HPDE6-E6E7 (cell line): ENCODE measurements at regions not wholly inside any gene's neighbourhood (a gene's known extent, or its start where the extent isn't known, plus 50 kb on each side); places are given as distances from the start of the nearest gene placed in this dataset.
A peak's percentile ranks its signal among the peaks of the same experiment; 100 is the strongest.

Source experiments
- DNase-seq: peaks from one replicate; pipeline ENCODE4 v3.0.0; 2011; ENCODE audit warnings: missing footprints; ENCODE audit errors: extremely low spot score

DNA sequence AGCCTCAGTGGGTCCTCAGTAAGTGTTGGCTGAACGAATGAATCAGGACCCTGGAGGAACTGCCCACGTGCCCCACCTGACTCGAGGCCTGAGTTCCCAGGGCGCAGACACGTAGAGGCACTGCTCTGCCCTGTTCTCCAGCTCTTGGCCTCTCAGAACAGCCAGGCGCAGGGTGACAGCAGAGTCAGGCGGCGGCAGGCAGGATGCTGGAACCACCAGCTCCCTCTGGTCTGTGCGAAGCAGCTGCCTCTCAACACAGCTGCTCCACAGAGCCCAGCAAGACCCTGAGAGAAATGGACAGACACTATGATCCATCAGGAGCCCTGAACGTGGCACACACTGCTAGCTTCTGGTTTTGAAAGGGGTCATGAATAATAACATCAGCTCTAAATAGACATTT is 53.1 kb upstream of the BCO1 start:
- no peak for DNase-seq

DNA sequence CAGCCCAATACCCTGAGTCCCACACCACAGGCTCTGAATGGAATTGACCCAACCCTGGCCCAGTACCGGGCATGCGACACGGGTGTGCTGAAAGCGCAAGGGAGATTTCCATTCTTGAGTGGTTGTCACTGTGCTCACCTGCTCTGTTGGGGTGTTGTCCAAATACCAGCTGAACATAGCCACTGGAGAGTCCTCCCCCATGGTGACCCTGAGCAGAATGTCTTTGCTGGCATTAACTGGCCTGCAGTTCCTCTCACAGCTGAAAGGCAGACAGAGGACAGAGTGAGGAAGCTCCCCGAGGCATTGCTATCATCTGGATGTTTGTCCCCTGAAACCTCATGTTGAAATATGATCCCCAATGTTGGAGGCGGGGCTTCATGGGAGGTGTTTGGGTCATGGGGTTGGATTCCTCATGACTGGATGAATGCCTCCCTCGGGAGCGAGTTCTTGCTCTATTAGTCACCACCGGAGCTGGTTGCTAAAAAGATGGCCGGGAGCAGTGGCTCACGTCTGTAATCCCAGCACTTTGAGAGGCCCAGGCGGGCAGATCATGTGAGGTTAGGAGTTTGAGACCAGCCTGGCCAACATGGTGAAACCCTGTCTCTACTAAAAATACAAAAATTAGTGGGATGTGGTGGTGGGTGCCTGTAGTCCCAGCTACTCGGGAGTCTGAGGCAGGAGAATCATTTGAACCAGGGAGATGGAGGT is 57.3 kb upstream of the BCO1 start:
- peak; percentile 90 for DNase-seq

DNA sequence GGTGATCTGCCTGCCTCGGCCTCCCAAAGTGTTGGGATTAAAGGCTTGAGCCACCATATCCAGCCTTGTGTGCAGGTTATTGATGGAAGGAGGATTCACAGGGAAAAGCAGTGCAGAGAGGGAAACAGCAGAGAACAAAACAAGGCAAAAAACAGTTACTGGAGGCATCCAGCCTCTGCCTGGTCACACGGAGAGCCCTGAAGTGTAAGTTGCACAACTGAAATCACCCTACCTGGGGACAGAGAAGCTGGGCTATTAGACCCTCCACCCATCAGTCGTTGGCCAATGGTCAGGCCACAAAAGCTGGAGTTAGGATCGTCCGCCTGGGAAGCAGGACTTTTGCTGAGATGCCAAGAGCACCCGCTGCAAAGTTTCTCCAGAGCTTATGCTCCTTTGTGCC is 57.9 kb upstream of the BCO1 start:
- no peak for DNase-seq

DNA sequence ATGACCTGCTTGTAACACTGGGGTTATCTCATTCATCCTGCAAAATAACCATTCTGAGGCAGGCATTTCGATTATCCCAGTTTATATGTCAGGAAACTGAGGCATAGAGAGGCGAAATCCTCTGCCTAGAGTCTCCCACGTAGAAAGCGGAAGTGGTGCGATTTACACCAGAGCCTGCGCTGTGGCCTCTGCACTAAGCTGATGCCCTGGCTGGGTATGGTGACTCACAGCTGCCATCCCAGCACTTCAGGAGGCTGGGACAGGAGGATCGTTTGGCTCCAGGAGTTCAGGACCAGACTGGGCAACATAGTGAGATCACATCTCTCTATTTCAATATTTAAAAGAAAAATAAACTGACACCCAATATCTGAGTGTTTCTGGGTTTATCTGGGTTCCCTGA is 59.3 kb upstream of the BCO1 start:
- no peak for DNase-seq

DNA sequence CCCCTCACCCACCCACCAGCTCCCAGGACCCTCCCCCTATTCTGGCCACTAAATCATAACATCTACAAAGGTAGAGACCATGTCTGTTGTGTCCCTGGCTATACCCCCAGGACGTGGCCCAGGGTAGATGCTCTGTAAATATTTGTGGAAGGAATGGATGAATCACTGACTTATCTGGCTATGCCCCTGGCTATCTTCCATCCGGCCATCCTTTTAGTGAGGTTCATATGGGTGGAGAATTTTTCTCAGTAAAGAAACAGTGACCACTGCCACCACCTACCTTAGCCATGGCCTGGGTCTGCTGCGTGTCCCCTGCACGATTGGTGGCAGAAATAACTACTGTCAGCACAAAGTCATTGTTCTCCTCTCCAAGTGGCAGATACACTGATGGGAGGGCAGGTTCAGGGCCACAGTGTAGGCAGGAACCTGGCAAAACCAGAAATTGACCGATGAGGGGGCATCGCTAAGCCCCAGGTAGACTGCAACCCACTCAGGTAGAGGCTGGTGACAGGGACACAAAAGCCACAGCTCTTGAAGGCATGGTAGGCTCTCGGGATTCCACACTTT is 63.1 kb upstream of the BCO1 start:
- DNase-seq = no peak

DNA sequence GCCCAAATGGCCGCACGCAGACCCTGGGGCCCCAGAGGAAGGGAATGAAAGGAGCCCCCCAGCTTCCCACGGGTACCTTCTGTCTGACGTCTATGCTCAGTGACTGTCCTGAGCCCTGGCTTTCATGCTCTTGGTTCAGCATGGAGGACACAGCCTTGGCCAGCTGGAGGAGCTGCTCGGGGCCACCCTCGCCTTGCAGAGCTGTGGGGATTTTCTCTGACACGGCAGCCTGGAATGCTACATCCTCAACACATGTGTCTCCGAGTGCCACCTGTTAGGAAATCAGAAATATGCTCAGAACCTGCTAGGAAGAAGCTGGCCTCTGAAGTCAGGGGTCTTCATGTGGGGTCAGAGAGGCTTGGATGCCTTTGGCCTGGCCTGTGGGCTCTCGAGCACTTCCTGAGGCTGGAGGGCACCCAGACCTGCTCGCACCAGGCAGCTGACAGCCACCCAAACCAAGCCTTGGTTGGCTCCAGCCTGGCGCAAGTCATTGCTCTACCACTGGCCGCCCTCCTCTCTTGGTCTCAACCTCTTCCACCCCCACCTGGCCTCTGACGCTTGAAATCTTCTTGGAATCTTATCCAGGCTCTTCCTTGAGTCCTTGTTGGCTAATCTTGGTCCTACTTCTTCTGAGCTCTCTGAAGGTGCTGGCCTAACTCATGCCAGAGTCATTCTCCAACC is 63.7 kb upstream of the BCO1 start:
- no peak for DNase-seq

DNA sequence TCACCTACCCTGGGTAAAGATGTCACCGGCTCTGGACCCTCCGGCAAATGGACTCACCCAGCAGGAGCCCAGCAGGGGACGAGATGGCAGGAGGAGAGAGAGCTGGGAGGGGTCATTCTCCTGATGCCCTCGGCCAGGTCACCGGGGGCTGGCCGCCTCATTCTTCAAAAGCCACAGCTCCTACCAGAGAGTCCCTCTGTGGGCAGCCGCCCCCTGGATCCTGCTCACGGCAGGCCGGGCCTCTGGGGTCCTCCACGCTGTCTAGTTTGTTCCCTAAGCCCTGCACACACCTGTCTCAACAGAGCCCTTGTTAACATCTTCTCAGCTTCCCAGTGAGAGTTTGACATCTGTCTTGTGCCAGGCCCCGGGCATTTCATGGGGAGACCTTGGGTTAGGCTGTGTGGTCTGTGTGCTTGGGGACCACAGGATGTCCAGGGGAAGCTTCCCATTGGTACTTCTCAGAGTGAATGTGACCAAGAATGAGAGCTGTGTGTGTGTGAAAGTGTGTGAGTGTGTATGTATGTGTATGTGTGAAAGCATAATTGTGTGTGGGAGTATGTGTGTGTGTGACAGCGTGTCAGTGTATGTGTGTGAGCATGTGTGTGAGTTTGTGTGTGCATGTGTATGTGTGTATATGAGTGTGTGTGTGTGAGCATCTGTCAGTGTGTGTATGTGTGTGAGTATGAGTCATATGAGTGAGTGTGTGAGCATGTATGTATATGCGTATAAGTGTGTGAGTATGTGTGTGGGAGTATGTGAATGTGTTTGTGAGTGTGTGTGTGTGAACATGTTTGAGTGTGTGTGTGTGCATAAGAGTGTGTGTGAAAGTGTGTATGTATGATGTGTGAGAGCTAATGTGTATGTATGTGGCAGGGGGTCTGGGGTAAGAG is 65.5 kb upstream of the BCO1 start:
- no peak for DNase-seq

DNA sequence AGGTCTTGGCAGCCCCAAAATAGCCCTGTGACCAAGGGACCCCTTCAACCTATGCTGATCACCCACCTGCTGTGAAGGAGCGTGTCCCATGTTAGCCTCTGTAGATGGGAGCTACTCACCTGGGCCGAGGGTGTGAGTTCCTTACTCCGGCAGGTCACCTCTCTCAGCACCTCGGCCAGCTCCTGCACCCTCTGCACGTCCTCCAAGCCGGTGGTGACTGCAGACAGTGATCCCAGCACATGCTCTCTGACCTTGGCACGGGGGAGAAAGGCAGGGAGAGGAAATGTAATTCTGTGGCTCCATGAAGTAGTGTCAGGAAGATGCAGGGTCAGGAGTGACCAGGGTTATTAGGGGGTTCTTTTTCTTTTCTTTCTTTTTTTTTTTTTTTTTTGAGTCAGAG is 67.7 kb upstream of the BCO1 start:
- no peak for DNase-seq

DNA sequence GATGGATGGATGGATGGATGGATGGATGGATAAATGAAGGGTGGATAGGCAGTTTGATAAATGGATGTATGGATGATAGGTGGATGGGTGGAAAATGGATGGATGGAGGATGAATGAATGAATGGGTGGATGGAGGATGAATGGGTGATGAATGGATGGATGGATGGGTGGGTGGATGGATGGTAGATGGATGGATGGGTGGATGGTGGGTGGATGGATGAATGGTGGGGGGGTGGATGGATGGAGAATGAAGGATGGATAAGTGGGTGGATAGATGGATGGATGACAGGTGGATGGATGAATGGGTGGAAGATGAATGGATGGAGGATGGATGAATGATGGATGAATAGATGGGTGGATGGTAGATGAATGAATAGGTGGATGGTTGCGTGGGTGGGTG is 70.1 kb upstream of the BCO1 start:
- DNase-seq = no peak

DNA sequence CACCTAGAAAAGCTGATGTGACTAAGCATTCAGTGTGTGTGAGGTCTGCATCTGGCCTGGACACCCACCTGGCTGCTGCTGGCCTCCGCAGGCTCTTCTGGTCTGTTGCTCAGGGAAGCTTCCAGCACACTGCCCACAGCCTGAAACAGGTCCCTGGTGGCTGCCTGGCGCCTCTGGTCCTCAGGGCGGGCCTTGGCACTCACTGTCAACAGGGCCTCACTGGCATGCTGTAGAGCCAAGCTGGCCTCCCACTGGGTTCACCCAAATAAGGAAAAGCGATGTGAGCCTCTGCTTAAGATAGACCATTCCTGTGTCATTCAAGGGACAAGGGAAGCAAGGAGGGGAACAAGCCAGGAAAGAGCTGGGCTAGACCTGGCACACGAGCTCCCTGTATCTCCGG is 70.6 kb upstream of the BCO1 start:
- no peak for DNase-seq

DNA sequence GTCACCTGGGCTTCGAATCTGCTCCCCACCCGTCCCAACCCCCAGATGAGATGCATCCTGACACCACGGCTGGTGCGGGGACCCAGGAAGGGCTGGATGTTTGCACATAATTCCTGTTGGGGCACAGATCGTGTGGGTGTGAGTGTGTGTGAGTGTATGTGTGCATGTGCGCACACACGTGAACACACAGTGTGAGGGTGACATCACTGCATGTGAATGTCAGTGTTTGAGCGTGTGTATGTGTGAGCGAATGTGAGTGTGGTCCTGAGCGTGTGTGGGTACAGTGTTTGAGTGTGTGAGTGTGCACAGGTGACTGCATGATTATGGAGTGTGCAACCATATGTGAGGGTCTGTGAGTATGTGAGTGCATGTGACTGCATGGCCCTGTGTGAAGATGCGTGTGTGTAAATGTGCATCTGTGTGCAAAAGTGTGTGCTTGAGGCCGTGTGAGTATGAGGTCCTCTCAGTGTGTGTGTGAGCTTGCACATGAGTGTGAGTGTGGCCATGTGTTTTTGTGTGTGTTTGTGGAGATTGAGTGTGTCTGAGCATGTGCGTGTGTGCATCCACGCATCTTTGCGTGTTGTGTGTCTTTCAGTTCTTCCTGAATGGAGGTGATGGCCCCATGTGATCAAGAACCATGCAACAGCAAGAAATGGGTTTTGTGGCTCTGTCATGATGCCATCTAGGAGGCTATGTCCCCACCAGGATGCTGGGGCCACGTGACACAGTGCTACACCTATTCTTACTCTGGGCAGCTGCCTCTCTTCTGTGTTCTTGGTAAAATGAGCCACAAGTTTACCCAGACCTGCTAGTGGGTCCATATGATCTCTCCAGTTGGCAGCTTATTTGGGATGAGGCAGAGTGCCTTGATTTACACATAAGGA is 70.5 kb upstream of the GCSH start:
- no peak for DNase-seq

DNA sequence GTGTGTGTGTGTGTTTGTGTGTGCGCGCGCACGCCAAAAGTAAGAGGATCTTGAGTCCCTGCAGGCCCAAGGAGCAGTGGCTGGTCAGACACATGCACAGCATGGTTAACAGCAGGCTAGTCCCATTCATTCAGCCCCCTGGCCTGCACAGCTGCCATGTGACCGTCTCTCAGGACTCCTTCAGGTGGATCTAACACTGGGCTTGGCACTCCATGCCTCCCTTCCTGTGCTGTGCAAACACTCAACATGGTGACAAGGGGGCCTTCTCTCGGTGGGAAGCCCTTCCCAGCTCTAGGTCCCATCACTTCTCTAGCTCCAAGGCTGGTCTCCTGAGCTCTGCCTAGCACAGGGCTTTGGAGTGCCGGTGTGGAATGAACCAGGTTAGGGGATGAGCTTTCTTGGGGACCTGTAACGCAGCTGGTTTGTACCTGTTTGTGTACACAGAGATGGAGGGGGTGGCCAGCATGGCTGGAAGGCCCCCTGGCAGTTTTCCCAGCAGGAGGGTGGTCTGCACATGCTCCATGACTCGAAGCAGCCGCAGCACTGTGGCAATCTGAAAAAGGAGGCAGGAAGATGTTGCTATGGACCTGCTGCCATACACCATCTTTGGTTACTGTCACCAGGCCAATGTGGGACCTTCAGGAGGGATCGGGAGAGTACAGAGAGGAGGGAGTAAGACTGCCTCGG is 69.4 kb upstream of the GCSH start:
- DNase-seq = no peak

DNA sequence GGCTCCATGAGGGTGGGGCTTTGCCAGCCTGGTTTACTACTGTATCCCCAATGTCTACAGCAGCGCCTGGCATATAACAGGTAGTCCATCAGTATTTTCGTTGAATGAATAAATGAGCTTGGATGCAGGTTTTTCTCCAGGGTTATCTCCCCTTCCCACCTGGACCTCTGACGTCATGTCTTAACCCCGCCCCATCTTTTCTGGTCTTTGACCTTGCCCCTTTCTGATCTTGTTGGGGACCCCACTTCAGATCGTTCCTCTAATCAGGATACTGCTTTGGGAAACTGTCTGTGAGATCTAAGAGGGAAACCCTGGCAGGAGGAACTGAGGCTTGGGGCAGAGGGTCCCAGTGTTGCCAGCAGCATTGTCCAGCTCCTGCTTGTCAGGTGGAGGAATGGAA is 68.8 kb upstream of the GCSH start:
- no peak for DNase-seq

DNA sequence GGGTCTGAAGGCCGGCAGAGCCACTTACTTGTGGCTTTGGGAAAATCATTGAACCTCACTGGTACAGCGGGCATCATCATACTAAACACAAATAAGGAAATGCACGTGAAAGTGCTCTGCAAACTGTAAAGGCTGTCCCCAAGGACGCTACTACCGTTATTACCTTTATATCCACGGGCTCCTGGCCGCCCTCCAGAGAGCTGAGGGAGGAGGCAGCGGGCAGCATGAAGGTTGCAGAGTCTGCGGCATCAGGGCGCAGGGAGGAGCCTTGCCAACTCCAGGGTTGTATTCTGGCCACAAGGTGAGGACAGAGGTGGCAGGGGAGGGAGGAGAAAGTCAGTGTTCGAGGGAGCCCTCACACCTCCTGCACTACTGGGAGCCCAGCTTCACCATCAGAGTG is 68.3 kb upstream of the GCSH start:
- DNase-seq = no peak

DNA sequence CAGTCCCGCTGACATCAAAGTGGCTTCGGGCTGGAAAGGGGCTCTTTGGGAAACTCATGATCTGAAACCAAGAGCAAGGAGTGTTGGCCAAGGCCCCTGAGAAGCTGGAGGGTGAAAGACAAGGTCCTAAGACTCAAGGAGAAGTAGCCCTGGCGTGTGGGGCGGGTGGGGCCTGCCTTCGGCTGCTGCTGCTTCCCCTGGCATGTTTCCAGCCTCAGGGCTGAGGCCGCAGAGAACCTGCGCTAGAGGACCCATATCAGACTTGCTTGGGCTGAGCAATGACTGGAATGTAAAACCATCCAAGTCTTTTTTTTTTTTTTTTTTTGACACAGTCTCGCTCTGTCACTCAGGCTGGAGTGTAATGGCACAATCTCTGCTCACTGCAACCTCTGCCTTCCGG is 67.5 kb upstream of the GCSH start:
- no peak for DNase-seq

DNA sequence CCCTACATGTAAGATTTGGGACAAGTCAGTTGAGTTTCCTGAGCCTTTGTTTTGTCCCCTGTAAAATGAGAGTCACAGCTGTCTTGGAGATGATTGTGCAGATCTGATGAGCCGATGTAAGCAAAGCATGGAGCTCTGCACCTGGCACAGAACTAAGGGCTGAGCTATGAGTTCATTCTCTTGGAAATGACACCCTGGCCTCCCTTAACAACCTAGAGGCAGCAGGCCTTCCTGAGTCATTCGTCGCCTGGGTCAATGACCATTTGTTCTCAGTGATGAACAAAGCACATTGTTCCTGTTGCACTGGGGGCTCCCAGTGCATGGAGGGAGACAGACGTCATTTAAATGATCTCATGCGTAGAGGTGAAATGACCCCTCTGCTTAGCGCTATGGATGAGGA is 62.8 kb upstream of the GCSH start:
- DNase-seq = no peak

DNA sequence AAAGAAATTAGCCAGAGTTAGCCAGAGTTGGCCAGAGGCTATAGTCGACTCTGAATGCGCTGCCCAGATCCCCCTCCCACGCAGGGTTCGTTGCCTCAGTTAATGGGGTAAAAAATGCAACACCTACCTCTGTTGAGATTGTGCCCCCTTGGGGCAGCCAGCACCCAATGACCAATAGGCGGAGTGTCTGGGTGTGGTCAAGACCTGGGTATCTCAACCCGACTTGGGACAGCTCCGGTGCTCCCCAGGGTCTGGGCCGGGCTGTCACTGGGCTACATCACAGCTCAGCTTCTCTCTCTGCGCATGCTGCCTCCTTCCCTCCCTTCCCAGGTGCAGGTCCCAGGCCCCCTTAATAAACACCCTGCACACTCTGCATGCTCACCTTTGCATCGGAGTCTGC is 59.6 kb upstream of the GCSH start:
- DNase-seq = no peak

DNA sequence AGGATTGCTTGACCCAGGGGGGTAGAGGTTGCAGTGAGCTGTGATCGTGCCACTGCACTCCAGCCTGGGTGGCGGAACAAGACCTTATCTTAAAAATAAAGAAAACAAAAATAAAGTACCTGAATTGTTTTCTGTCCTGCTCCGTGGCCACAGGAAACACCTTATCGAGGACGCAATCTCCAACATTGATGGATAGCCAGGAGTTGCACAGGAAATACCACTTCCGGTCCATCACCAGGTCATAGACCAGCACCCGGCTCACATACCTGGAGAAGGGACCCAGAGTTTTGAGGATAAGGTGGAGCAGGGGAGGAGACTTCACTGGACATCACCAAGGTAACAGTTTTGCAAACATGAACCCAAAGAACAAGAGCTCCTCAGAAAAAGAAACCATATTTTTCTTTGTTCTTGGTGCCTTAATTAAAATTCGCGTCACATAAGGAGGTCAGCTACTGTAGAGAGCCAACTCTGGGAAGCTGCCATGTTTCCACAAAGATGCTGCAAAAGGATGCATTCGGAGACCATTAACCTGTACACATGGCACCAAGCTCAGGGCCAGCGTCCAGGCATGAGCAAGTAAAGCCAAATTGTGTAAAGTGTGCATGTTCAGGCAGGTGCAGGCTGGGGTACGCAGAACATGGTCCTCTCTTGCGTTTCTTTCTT is 55.6 kb upstream of the GCSH start:
- no peak for DNase-seq

DNA sequence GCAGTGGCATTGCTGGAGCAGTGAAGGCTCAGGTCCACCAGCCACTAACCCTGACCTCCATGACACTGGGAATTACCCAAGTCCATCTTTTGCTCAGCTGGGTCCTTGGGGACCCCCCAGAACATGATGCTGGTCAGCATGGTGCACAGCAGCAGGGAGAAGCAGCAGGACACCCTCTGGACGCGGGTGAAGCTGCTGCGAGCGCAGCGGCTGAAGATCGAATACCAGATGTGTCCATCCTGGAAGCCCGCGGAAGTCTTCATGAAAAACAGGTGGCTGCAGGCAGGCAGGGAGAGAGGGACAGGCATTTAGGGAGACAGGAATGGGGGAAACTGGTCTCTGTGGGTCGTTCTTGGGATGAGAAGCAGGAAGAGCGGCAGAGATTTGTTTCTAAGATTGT is 53.4 kb upstream of the GCSH start:
- no peak for DNase-seq

DNA sequence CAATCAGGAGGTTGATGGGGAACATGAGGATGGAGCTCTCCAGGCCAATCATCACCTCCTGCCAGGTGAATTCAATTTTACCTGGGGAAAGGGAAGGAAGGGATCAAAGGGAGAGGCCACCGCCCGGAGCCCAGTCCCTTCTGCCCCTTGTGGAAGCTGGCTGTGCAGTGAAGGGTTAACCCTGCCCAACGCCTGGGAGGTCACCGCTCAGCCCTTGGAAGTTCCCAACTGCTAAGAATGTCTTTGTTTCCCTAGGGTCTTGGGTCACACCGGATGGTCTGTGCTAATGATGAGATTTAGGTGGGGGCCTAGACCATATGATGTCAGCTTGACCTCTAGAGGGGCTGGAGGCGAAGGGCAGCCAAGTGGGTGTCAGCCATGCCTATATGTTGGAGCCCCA is 52.1 kb upstream of the GCSH start:
- DNase-seq = no peak
